ENCODE measurements at regions not wholly inside any gene's neighbourhood (a gene's known extent, or its start where the extent isn't known, plus 50 kb on each side); places are given as distances from the start of the nearest gene placed in this dataset.
"Not testable (repeated sequence)": the region's sequence is repeated elsewhere in the genome, so short reads cannot be mapped to it uniquely, and the experiment has no call there.

- TF ChIP-seq CTCF (IDR thresholded peaks at IDR 0.05; ENCODE audit: low read depth, low read length, missing control alignments), result no peak
- DNase-seq (ENCODE audit: extremely low read depth, low read depth), result no peak
These were observed 210.0 kb downstream of the MAP2K4 start for GRCh38 chr17:12230481-12231354.

GRCh38 chr17:12231355-12231682 lies 210.6 kb downstream of the MAP2K4 start:
- TF ChIP-seq CTCF (IDR thresholded peaks at IDR 0.05; ENCODE audit: low read depth, low read length, missing control alignments), result no peak
- no peak overlapping the region for H3K4me3 ChIP-seq (replicated peaks; ENCODE audit: low read depth, low read length)
- no peak for DNase-seq (ENCODE audit: extremely low read depth, low read depth)

More at GRCh38 chr17:12230481-12231354, 210.0 kb downstream of the MAP2K4 start:
- H3K4me3 ChIP-seq (replicated peaks; ENCODE audit: low read depth, low read length), result no peak overlapping the region

GRCh38 chr17:12239021-12239420 lies 218.3 kb downstream of the MAP2K4 start:
- DNase-seq (ENCODE audit: extremely low read depth, low read depth); H3K4me3 ChIP-seq (replicated peaks; ENCODE audit: low read depth, low read length): not testable (repeated sequence)

- TF ChIP-seq CTCF (IDR thresholded peaks at IDR 0.05; ENCODE audit: low read depth, low read length, missing control alignments), result no peak
- no peak for DNase-seq (ENCODE audit: extremely low read depth, low read depth)
- H3K4me3 ChIP-seq (replicated peaks; ENCODE audit: low read depth, low read length), result no peak overlapping the region
These were observed 221.8 kb downstream of the MAP2K4 start for GRCh38 chr17:12242345-12242954.

- H3K4me3 ChIP-seq (replicated peaks; ENCODE audit: low read depth, low read length), result no peak overlapping the region
- DNase-seq (ENCODE audit: extremely low read depth, low read depth), result no peak
- no peak for TF ChIP-seq CTCF (IDR thresholded peaks at IDR 0.05; ENCODE audit: low read depth, low read length, missing control alignments)
These were observed 227.1 kb downstream of the MAP2K4 start for GRCh38 chr17:12247761-12248160.

GRCh38 chr17:12250973-12251372 lies 230.3 kb downstream of the MAP2K4 start:
- no peak for TF ChIP-seq CTCF (IDR thresholded peaks at IDR 0.05; ENCODE audit: low read depth, low read length, missing control alignments)
- DNase-seq (ENCODE audit: extremely low read depth, low read depth), result no peak
- H3K4me3 ChIP-seq (replicated peaks; ENCODE audit: low read depth, low read length), result no peak overlapping the region

- H3K4me3 ChIP-seq (replicated peaks; ENCODE audit: low read depth, low read length), result no peak overlapping the region
- no peak for TF ChIP-seq CTCF (IDR thresholded peaks at IDR 0.05; ENCODE audit: low read depth, low read length, missing control alignments)
- no peak for DNase-seq (ENCODE audit: extremely low read depth, low read depth)
These were observed 231.8 kb downstream of the MAP2K4 start for GRCh38 chr17:12252462-12252861.
